HCT116 (cell line): ENCODE measurements at regions not wholly inside any gene's neighbourhood (a gene's known extent, or its start where the extent isn't known, plus 50 kb on each side); places are given as distances from the start of the nearest gene placed in this dataset.

ENCODE experiments used
- ATAC-seq: fragments of 200-7000 bp; cut with Tn5 transposase; 2 replicates; pipeline ENCODE4 v1.9.1; 2020; ENCODE audit warnings: mild to moderate bottlenecking, moderate library complexity
- BruUV-seq: library from RNA; stranded (reverse); fragments of 400-500 nt; replicated peaks from 2 replicates; lab custom pipeline; 2021; lab: Mats Ljungman, UMichigan
- CTCF ChIA-PET: fragments of 300-600 bp; sonication (Branson Sonifier 250); formaldehyde crosslinking; loops from one replicate; lab custom pipeline; 2021; ENCODE audit warnings: antibody characterized with exemption; lab: Charles Lee
- POLR2A ChIA-PET: fragments of 300-600, 350-600 bp; sonication (Branson Sonifier 250); formaldehyde crosslinking; loops from one replicate; lab custom pipeline; 2021; ENCODE audit warnings: antibody characterized with exemption; lab: Charles Lee
- RAD21 ChIA-PET, 2 experiments: fragments of 300-600 bp; sonication (Branson Sonifier 250); formaldehyde crosslinking; loops; one replicate each; lab custom pipeline; 2023; ENCODE audit warnings: low total read pairs in 2 of 2; ENCODE audit not compliant: uncharacterized antibody in 2 of 2, unreplicated experiment in 2 of 2, low non-redundant PET in 1 of 2; lab: Charles Lee
- DNase-seq: peaks from one replicate; pipeline ENCODE4 v3.0.0-alpha.2; 2010; ENCODE audit warnings: low read depth, low spot score
- H2AFZ ChIP-seq: fragments of 200-600 bp; shearing (Covaris generic), sonication (generic); 2 replicates; pipeline ENCODE4 v1.6.1; 2017; ENCODE audit warnings: low read depth, mixed run types, mixed read lengths, antibody characterized with exemption, low read length; ENCODE audit not compliant: poor library complexity, severe bottlenecking
- H3K27ac ChIP-seq: 2 replicates; pipeline ENCODE4 v1.5.1; 2012; ENCODE audit warnings: low read depth, low read length
- H3K27me3 ChIP-seq: fragments of 200-600 bp; sonication (generic); 2 replicates; pipeline ENCODE4 v1.6.1; 2016; ENCODE audit warnings: mixed run types, low read length, mixed read lengths; ENCODE audit not compliant: insufficient read depth
- H3K36me3 ChIP-seq, 2 experiments: fragments of 200-500 bp in 1 of 2; fragments of 200-600 bp in 1 of 2; sonication (Bioruptor generic) in 1 of 2; sonication (generic) in 1 of 2; 2 replicates each; pipeline versions ENCODE4 v1.5.1 to v1.6.1; 2014 to 2016; ENCODE audit warnings: low read length in 2 of 2, inconsistent platforms in 1 of 2, mixed read lengths in 1 of 2, mixed run types in 1 of 2; ENCODE audit not compliant: insufficient read depth in 2 of 2, control insufficient read depth in 1 of 2
- H3K4me1 ChIP-seq, 2 experiments: fragments of 200-600 bp in 1 of 2; sonication (generic) in 1 of 2; 2 replicates each; pipeline versions ENCODE4 v1.5.1 to v1.6.1; 2012 to 2017; ENCODE audit warnings: low read length in 2 of 2, inconsistent platforms in 1 of 2, mild to moderate bottlenecking in 1 of 2, mixed read lengths in 1 of 2, mixed run types in 1 of 2, moderate library complexity in 1 of 2; ENCODE audit not compliant: insufficient read depth in 2 of 2, control insufficient read depth in 1 of 2
- H3K4me2 ChIP-seq: fragments of 200-600 bp; sonication (generic); 2 replicates; pipeline ENCODE4 v1.6.1; 2017; ENCODE audit warnings: mixed run types, low read length, mixed read lengths
- H3K4me3 ChIP-seq, 2 experiments: fragments of 200-600 bp in 1 of 2; sonication (generic) in 1 of 2; replicated peaks in 1 of 2; 2 replicates each; pipeline ENCODE4 v1.5.1; 2011 to 2016; ENCODE audit warnings: low read length in 2 of 2, control low read depth in 1 of 2, low read depth in 1 of 2, mild to moderate bottlenecking in 1 of 2, mixed read lengths in 1 of 2, mixed run types in 1 of 2
- H3K79me2 ChIP-seq: fragments of 200-600 bp; sonication (generic); 2 replicates; pipeline ENCODE4 v1.6.1; 2017; ENCODE audit warnings: mild to moderate bottlenecking, mixed run types, low read length, moderate library complexity, mixed read lengths; ENCODE audit not compliant: insufficient read depth
- H3K9ac ChIP-seq: fragments of 200-600 bp; sonication (generic); 2 replicates; pipeline ENCODE4 v1.6.1; 2016; ENCODE audit warnings: low read length, mixed read lengths
- H3K9me2 ChIP-seq: fragments of 200-600 bp; sonication (generic), shearing (Covaris generic); 2 replicates; pipeline ENCODE4 v1.6.1; 2017; ENCODE audit warnings: mixed run types, mild to moderate bottlenecking, moderate library complexity; ENCODE audit not compliant: insufficient read depth
- H3K9me3 ChIP-seq, 2 experiments: fragments of 200-500 bp in 1 of 2; fragments of 200-600 bp in 1 of 2; sonication (Bioruptor generic) in 1 of 2; sonication (generic) in 1 of 2; 2 replicates each; pipeline ENCODE4 v1.6.1; 2014 to 2017; ENCODE audit warnings: low read length in 2 of 2, mixed read lengths in 2 of 2, inconsistent platforms in 1 of 2, low read depth in 1 of 2, mild to moderate bottlenecking in 1 of 2, mixed run types in 1 of 2, moderate library complexity in 1 of 2; ENCODE audit not compliant: control insufficient read depth in 1 of 2, insufficient read depth in 1 of 2
- H4K20me1 ChIP-seq: fragments of 200-600 bp; sonication (generic), shearing (Covaris generic); 2 replicates; pipeline ENCODE4 v1.6.1; 2017; ENCODE audit warnings: mixed run types, mild to moderate bottlenecking, moderate library complexity; ENCODE audit not compliant: insufficient read depth
- CBX3 ChIP-seq: IDR thresholded peaks from 2 replicates; pipeline ENCODE4 v1.6.1; 2012; ENCODE audit warnings: low read depth
- CEBPB ChIP-seq: IDR thresholded peaks from 2 replicates; pipeline ENCODE4 v1.6.1; 2012; ENCODE audit warnings: low read depth
- EGR1 ChIP-seq: IDR thresholded peaks from 2 replicates; pipeline ENCODE4 v1.6.1; 2012; ENCODE audit warnings: low read depth
- ELF1 ChIP-seq: IDR thresholded peaks from 2 replicates; pipeline ENCODE4 v1.6.1; 2012; ENCODE audit warnings: low read depth, borderline replicate concordance
- EZH2phosphoT487 ChIP-seq: fragments of 200-600 bp; IDR thresholded peaks from 2 replicates; pipeline ENCODE4 v1.6.1; 2018; ENCODE audit warnings: antibody characterized with exemption, borderline replicate concordance
- FOSL1 ChIP-seq: IDR thresholded peaks from 2 replicates; pipeline ENCODE4 v1.6.1; 2012; ENCODE audit warnings: low read depth
- JUND ChIP-seq: IDR thresholded peaks from 2 replicates; pipeline ENCODE4 v1.6.1; 2012
- RAD21 ChIP-seq: IDR thresholded peaks from 2 replicates; pipeline ENCODE4 v1.6.1; 2012; ENCODE audit warnings: low read depth, mild to moderate bottlenecking
- REST ChIP-seq: IDR thresholded peaks from 2 replicates; pipeline ENCODE4 v1.6.1; 2012; ENCODE audit warnings: low read depth
- SIN3A ChIP-seq: IDR thresholded peaks from 2 replicates; pipeline ENCODE4 v1.6.1; 2012; ENCODE audit warnings: low read depth
- TCF7L2 ChIP-seq: IDR thresholded peaks from 2 replicates; pipeline ENCODE4 v1.7.0; 2011; ENCODE audit warnings: borderline replicate concordance, inconsistent platforms; ENCODE audit not compliant: insufficient read depth, insufficient read length; ENCODE audit errors: extremely low read depth
- ZFX ChIP-seq: fragments of 450-650 bp; IDR thresholded peaks from 2 replicates; pipeline ENCODE4 v1.6.1; 2017
- ZNF274 ChIP-seq: fragments of 200-500 bp; sonication (Bioruptor generic); IDR thresholded peaks from 2 replicates; pipeline ENCODE4 v1.6.1; 2014; ENCODE audit warnings: mild to moderate bottlenecking, low read depth, low read length, inconsistent platforms
- intact Hi-C: fragments of 100-400 bp; cut with micrococcal nuclease; formaldehyde crosslinking; loops from 2 replicates; pipeline ENCODE4 v1.10.0; 2022
- TF ChIP-seq, protein P1 (sequence below): IDR thresholded peaks from 2 replicates; pipeline ENCODE4 v1.6.1; 2012
- TF ChIP-seq, protein P2 (sequence below): IDR thresholded peaks from 2 replicates; pipeline ENCODE4 v1.6.1; 2011; ENCODE audit warnings: mild to moderate bottlenecking, low read length, moderate library complexity; ENCODE audit not compliant: insufficient replicate concordance; ENCODE audit errors: extremely low read depth
- TF ChIP-seq, protein P3 (sequence below), 3 experiments: fragments of 200-600 bp in 1 of 3; sonication (generic) in 1 of 3; IDR thresholded peaks in 2 of 3; conservative IDR thresholded peaks in 1 of 3; 2 replicates each; pipeline ENCODE4 v1.5.1; 2012 to 2017; ENCODE audit warnings: low read depth in 2 of 3, low read length in 2 of 3, antibody characterized with exemption in 1 of 3, borderline replicate concordance in 1 of 3, control low read depth in 1 of 3, mild to moderate bottlenecking in 1 of 3, mixed read lengths in 1 of 3, mixed run types in 1 of 3, moderate library complexity in 1 of 3; ENCODE audit not compliant: insufficient read depth in 1 of 3
- TF ChIP-seq, protein P4 (sequence below): IDR thresholded peaks from 2 replicates; pipeline ENCODE4 v1.6.1; 2012

DNA sequence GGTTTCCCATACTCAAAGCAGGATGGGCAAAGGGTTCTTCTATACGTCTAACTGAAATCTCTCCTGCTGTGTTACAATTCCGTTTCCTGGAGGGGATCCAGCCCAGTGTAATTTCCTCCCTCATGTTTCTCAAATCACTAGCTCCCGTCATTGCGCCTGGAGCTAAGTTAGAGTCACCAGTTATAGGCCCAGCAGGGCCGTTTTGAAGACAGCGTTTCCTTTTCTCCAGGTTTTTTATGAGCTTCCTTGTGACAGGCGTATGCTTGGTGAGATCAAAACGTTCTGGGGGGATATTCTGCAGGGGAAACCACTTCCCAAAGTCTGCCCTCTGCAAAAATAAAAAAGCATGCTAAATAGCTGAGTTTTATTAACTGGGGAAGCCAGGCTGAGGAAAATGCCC is 53.0 kb upstream of the WWC1 start:
- ChIA-PET POLR2A (no interaction called here), RAD21 (no interaction called here), CTCF (no interaction called here)
- H3K4me2 ChIP-seq: no peak overlapping the region
- no peak for DNase-seq
- no peaks in the 10 kb centered on the region for H3K79me2 ChIP-seq
- no peaks in the 10 kb centered on the region for H3K9me2 ChIP-seq
- no peaks in the 10 kb centered on the region for H4K20me1 ChIP-seq
- no TSS peak for BruUV-seq
- no peak overlapping the region for H3K4me3 ChIP-seq
- intact Hi-C loops: no loop called here
- no peaks in the 10 kb centered on the region for H3K9me3 ChIP-seq
- ATAC-seq: no peak
- H2AFZ ChIP-seq: no peak overlapping the region
- no peak overlapping the region for H3K27ac ChIP-seq
- peaks cover 0 to 7% of the 10 kb centered on the region in 2 experiments; a peak in 2 of 4 replicates for H3K4me1 ChIP-seq
- TF ChIP-seq, protein P1, sequence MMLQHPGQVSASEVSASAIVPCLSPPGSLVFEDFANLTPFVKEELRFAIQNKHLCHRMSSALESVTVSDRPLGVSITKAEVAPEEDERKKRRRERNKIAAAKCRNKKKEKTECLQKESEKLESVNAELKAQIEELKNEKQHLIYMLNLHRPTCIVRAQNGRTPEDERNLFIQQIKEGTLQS: no peak
- TF ChIP-seq ZNF274 (no peak), EGR1 (no peak), JUND (no peak), FOSL1 (no peak), CBX3 (no peak), SIN3A (no peak), ZFX (no peak), REST (no peak), EZH2phosphoT487 (no peak), CEBPB (no peak), TCF7L2 (no peak), RAD21 (no peak), ELF1 (no peak)
- TF ChIP-seq, protein P2, sequence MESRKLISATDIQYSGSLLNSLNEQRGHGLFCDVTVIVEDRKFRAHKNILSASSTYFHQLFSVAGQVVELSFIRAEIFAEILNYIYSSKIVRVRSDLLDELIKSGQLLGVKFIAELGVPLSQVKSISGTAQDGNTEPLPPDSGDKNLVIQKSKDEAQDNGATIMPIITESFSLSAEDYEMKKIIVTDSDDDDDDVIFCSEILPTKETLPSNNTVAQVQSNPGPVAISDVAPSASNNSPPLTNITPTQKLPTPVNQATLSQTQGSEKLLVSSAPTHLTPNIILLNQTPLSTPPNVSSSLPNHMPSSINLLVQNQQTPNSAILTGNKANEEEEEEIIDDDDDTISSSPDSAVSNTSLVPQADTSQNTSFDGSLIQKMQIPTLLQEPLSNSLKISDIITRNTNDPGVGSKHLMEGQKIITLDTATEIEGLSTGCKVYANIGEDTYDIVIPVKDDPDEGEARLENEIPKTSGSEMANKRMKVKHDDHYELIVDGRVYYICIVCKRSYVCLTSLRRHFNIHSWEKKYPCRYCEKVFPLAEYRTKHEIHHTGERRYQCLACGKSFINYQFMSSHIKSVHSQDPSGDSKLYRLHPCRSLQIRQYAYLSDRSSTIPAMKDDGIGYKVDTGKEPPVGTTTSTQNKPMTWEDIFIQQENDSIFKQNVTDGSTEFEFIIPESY: no peak
- TF ChIP-seq, protein P3, sequence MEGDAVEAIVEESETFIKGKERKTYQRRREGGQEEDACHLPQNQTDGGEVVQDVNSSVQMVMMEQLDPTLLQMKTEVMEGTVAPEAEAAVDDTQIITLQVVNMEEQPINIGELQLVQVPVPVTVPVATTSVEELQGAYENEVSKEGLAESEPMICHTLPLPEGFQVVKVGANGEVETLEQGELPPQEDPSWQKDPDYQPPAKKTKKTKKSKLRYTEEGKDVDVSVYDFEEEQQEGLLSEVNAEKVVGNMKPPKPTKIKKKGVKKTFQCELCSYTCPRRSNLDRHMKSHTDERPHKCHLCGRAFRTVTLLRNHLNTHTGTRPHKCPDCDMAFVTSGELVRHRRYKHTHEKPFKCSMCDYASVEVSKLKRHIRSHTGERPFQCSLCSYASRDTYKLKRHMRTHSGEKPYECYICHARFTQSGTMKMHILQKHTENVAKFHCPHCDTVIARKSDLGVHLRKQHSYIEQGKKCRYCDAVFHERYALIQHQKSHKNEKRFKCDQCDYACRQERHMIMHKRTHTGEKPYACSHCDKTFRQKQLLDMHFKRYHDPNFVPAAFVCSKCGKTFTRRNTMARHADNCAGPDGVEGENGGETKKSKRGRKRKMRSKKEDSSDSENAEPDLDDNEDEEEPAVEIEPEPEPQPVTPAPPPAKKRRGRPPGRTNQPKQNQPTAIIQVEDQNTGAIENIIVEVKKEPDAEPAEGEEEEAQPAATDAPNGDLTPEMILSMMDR (IDR thresholded peaks at IDR 0.05 in 2 of 3, conservative IDR thresholded peaks at IDR 0.05 in 1 of 3; ENCODE audit: borderline replicate concordance in 1 of 3, insufficient read depth in 1 of 3, low read depth in 2 of 3, low read length in 2 of 3): no peak
- TF ChIP-seq, protein P4, sequence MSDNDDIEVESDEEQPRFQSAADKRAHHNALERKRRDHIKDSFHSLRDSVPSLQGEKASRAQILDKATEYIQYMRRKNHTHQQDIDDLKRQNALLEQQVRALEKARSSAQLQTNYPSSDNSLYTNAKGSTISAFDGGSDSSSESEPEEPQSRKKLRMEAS: no peak
- no peak overlapping the region for H3K9ac ChIP-seq
- H3K27me3 ChIP-seq: 0 out of 2 replicates have a peak, but pooled peaks cover 6% of the 10 kb centered on the region
- no peaks in the 10 kb centered on the region for H3K36me3 ChIP-seq
